ENCODE measurements at regions not wholly inside any gene's neighbourhood (a gene's known extent, or its start where the extent isn't known, plus 50 kb on each side); places are given as distances from the start of the nearest gene placed in this dataset.

GRCh38 chr2:64853306-64853705, 135.9 kb upstream of the SLC1A4 start:
- no peak overlapping the region for H4K8ac ChIP-seq (ENCODE audit: low read depth in 2 of 2, low read length in 2 of 2)
- peaks cover 3% of the 10 kb centered on the region for H3K9me1 ChIP-seq (ENCODE audit: insufficient read depth, low read length)
- no peak overlapping the region for H2AFZ ChIP-seq (replicated peaks; ENCODE audit: low read length, poor library complexity)
- no peaks in the 10 kb centered on the region for H3K36me3 ChIP-seq (ENCODE audit: control insufficient read depth, insufficient read depth, low read length)
- no peak overlapping the region for H3K14ac ChIP-seq (replicated peaks; ENCODE audit: low read depth, low read length)
- WGBS, 2 experiments (ENCODE audit: extremely low coverage in 2 of 2, insufficient read length in 1 of 2): no CpG with 5 or more reads among the region's 5 CpGs
- no peak overlapping the region for H2BK5ac ChIP-seq (ENCODE audit: low read depth, low read length, poor library complexity, severe bottlenecking)
- ATAC-seq (ENCODE audit: low read depth) (no peak), DNase-seq (no peak)
- intact Hi-C loops (cut with micrococcal nuclease): no loop called here
- H4K91ac ChIP-seq (ENCODE audit: insufficient read depth, low read depth, low read length): no peak overlapping the region
- no peak overlapping the region for H3K18ac ChIP-seq (ENCODE audit: low read depth, low read length)
- in situ Hi-C loops (cut with MboI; ENCODE audit: low sequenced_read_pairs): no loop called here
- H4K20me1 ChIP-seq (ENCODE audit: insufficient read depth, low read length): no peaks in the 10 kb centered on the region
- no peak overlapping the region for H2BK20ac ChIP-seq (ENCODE audit: low read depth, low read length)
- TF ChIP-seq MAFK (IDR thresholded peaks at IDR 0.05; ENCODE audit: low read depth, low read length): no peak
- no peak for TF ChIP-seq RAD21 (IDR thresholded peaks at IDR 0.05; ENCODE audit: low read length)
- no peak for TF ChIP-seq RFX5 (IDR thresholded peaks at IDR 0.05; ENCODE audit: low read depth, low read length)
- TF ChIP-seq NFE2L2 (IDR thresholded peaks at IDR 0.05; ENCODE audit: low read depth, low read length): no peak
- no peak for TF ChIP-seq MAZ (IDR thresholded peaks at IDR 0.05; ENCODE audit: borderline replicate concordance, low read depth, low read length)
- TF ChIP-seq POLR2A (IDR thresholded peaks at IDR 0.05; ENCODE audit: low read depth, low read length): no peak
- peaks cover 4% of the 10 kb centered on the region; the same call in 1 of the 2 replicates for H3K27me3 ChIP-seq (ENCODE audit: control insufficient read depth, insufficient read depth, low read length)
- peaks cover 13% of the 10 kb centered on the region for H3K4me1 ChIP-seq (ENCODE audit: control insufficient read depth, insufficient read depth, low read length)
- H3K9ac ChIP-seq (ENCODE audit: low read depth, low read length): no peak overlapping the region
- no TSS peak for BruUV-seq (replicated peaks)
- no peak overlapping the region for H4K5ac ChIP-seq (ENCODE audit: low read depth, low read length)
- no peak overlapping the region for H2AK5ac ChIP-seq (ENCODE audit: low read depth, low read length)
- H3K79me1 ChIP-seq (ENCODE audit: low read depth in 1 of 2, low read length in 2 of 2): no peaks in the 10 kb centered on the region
- no peak overlapping the region for H3K4me2 ChIP-seq (ENCODE audit: low read depth, low read length)
- dilution Hi-C loops (cut with HindIII; ENCODE audit: low sequenced_read_pairs, unreplicated experiment): no loop called here
- CTCF ChIA-PET: no interaction called here
- H3K4me3 ChIP-seq (ENCODE audit: insufficient read depth, low read depth, low read length): no peak overlapping the region
- no peak overlapping the region for H2AK9ac ChIP-seq (replicated peaks; ENCODE audit: low read depth, low read length, poor library complexity)
- no peaks in the 10 kb centered on the region for H3K9me3 ChIP-seq (ENCODE audit: control insufficient read depth, insufficient read depth, low read length)
- no peak overlapping the region for H3K56ac ChIP-seq (ENCODE audit: extremely low read depth, insufficient read depth, low read length)
- H3K4ac ChIP-seq (ENCODE audit: low read depth, low read length): no peak overlapping the region
- POLR2A ChIA-PET (ENCODE audit: unreplicated experiment): no interaction called here
- H2BK120ac ChIP-seq (ENCODE audit: low read depth, low read length): no peak overlapping the region
- H3K23ac ChIP-seq (ENCODE audit: low read depth, low read length): no peak overlapping the region
- no peak overlapping the region for H3K27ac ChIP-seq (ENCODE audit: insufficient read depth, low read length)
- H2BK15ac ChIP-seq (ENCODE audit: low read depth, low read length): no peak overlapping the region

All from IMR-90 (cell line).